A673 (cell line): ENCODE measurements at regions not wholly inside any gene's neighbourhood (a gene's known extent, or its start where the extent isn't known, plus 50 kb on each side); places are given as distances from the start of the nearest gene placed in this dataset.

Experiments used
- BruUV-seq: library from RNA; stranded (reverse); fragments of 400-500 nt; replicated peaks from 2 replicates; lab custom pipeline; 2021; lab: Mats Ljungman, UMichigan
- CTCF ChIA-PET: fragments of 300-600 bp; sonication (Branson Sonifier 250); formaldehyde crosslinking; loops from one replicate; lab custom pipeline; 2022; ENCODE audit warnings: antibody characterized with exemption; lab: Charles Lee
- POLR2A ChIA-PET: fragments of 300-600 bp; sonication (Branson Sonifier 250); formaldehyde crosslinking; loops from one replicate; lab custom pipeline; 2022; ENCODE audit warnings: antibody characterized with exemption; ENCODE audit not compliant: low non-redundant PET; lab: Charles Lee
- DNase-seq: peaks from one replicate; pipeline ENCODE4 v3.0.0-alpha.2; 2015; ENCODE audit warnings: low spot score
- H3K27ac ChIP-seq: fragments of 200-600 bp; sonication (generic); 2 replicates; pipeline ENCODE4 v1.5.1; 2016; ENCODE audit warnings: mixed run types, low read depth, mild to moderate bottlenecking, mixed read lengths, antibody characterized with exemption, low read length; ENCODE audit not compliant: poor library complexity, severe bottlenecking
- H3K27me3 ChIP-seq: fragments of 200-600 bp; sonication (generic); replicated peaks from 2 replicates; pipeline ENCODE4 v1.6.1; 2017; ENCODE audit warnings: mixed run types, low read depth, mild to moderate bottlenecking, mixed read lengths, antibody characterized with exemption, low read length; ENCODE audit not compliant: insufficient read depth, poor library complexity
- H3K36me3 ChIP-seq: fragments of 200-600 bp; sonication (generic); 2 replicates; pipeline ENCODE4 v1.6.1; 2016; ENCODE audit warnings: mixed run types, mild to moderate bottlenecking, mixed read lengths, antibody characterized with exemption, low read length; ENCODE audit not compliant: insufficient read depth, poor library complexity, severe bottlenecking
- H3K4me1 ChIP-seq: fragments of 200-600 bp; sonication (generic); 2 replicates; pipeline ENCODE4 v1.6.1; 2017; ENCODE audit warnings: mixed run types, mild to moderate bottlenecking, mixed read lengths, antibody characterized with exemption, low read length; ENCODE audit not compliant: insufficient read depth, poor library complexity, severe bottlenecking
- H3K4me3 ChIP-seq: fragments of 200-600 bp; sonication (generic); 2 replicates; pipeline ENCODE4 v1.5.1; 2016; ENCODE audit warnings: low read depth, mixed run types, mild to moderate bottlenecking, mixed read lengths, low read length; ENCODE audit not compliant: poor library complexity, severe bottlenecking
- H3K9me3 ChIP-seq: fragments of 200-600 bp; sonication (generic); 2 replicates; pipeline ENCODE4 v1.6.1; 2016; ENCODE audit warnings: mixed run types, low read depth, mild to moderate bottlenecking, mixed read lengths, antibody characterized with exemption, low read length; ENCODE audit not compliant: poor library complexity, severe bottlenecking
- EZH2 ChIP-seq: fragments of 200-600 bp; sonication (generic); IDR thresholded peaks from 2 replicates; pipeline ENCODE4 v1.6.1; 2017; ENCODE audit warnings: borderline replicate concordance, low read depth, mild to moderate bottlenecking, mixed read lengths, antibody characterized with exemption, low read length; ENCODE audit not compliant: poor library complexity, severe bottlenecking
- intact Hi-C: fragments of 100-400 bp; cut with micrococcal nuclease; formaldehyde crosslinking; loops from one replicate; pipeline ENCODE4 v1.10.0; 2022; ENCODE audit not compliant: unreplicated experiment
- TF ChIP-seq, protein P1 (sequence below): fragments of 300-800, 200-600 bp; sonication (generic); conservative IDR thresholded peaks from 2 replicates; pipeline ENCODE4 v1.5.1; 2017; ENCODE audit warnings: low read depth, mild to moderate bottlenecking, antibody characterized with exemption, low read length, moderate library complexity, mixed read lengths

DNA sequence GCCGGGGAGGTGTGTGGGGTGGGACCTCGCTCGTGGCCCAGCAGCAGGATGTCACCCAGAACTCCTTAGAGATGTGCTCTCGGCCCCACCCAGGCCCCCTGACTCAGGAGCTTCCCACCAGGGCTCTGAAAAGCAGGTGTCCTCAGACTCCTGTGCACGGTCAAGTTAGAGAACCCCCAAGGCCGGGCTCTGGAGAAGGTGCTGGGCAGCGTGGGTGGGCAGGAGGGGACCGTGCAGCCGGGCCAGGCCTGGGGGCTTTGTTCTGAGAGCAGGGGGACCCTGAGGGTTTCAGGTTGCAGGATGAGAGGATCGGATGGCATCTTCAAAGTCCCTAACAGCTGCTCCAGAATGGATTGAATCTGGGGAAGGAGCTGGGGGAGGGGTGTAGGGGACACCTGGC lies 164.4 kb upstream of the CIBAR2 start:
- no TSS peak for BruUV-seq
- H3K27ac ChIP-seq: no peak overlapping the region
- H3K36me3 ChIP-seq: no peaks in the 10 kb centered on the region
- no peak for DNase-seq
- H3K4me1 ChIP-seq: no peaks in the 10 kb centered on the region
- no peak overlapping the region for H3K4me3 ChIP-seq
- intact Hi-C loops: loop anchor here (5.0 kb wide), 2 partner anchors 336 to 441 kb away; partner anchors contain the start of gene GSE1
- ChIA-PET CTCF (interaction anchor here (0.6 kb wide), 1 partner anchor 154 kb away, joined by 3 read pairs; no protein-coding TSS in a partner anchor), POLR2A (no interaction called here)
- H3K9me3 ChIP-seq: no peaks in the 10 kb centered on the region
- H3K27me3 ChIP-seq: no peaks in the 10 kb centered on the region
- TF ChIP-seq, protein P1, sequence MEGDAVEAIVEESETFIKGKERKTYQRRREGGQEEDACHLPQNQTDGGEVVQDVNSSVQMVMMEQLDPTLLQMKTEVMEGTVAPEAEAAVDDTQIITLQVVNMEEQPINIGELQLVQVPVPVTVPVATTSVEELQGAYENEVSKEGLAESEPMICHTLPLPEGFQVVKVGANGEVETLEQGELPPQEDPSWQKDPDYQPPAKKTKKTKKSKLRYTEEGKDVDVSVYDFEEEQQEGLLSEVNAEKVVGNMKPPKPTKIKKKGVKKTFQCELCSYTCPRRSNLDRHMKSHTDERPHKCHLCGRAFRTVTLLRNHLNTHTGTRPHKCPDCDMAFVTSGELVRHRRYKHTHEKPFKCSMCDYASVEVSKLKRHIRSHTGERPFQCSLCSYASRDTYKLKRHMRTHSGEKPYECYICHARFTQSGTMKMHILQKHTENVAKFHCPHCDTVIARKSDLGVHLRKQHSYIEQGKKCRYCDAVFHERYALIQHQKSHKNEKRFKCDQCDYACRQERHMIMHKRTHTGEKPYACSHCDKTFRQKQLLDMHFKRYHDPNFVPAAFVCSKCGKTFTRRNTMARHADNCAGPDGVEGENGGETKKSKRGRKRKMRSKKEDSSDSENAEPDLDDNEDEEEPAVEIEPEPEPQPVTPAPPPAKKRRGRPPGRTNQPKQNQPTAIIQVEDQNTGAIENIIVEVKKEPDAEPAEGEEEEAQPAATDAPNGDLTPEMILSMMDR: no peak
- no peak for TF ChIP-seq EZH2

DNA sequence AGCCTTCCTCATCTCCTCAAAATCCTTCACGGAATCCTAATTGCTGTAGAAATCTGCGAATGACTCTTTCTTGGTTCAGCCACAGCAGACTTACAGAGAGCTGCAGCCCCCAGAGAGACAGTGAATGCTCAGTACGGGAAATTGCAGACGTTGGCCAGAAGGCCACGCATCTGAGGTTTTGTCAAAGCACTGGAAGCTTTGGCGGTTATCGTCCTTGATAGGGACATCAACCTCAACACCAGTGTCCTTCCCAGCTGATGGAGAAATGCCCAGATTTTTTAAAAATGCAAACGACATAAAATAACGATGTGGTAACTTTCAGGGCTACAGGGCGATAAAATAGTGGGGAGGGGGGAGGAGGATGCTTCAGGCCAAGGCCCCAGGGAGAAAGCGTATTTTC lies 166.6 kb upstream of the CIBAR2 start:
- POLR2A ChIA-PET: no interaction called here
- H3K27ac ChIP-seq: no peak overlapping the region

DNA sequence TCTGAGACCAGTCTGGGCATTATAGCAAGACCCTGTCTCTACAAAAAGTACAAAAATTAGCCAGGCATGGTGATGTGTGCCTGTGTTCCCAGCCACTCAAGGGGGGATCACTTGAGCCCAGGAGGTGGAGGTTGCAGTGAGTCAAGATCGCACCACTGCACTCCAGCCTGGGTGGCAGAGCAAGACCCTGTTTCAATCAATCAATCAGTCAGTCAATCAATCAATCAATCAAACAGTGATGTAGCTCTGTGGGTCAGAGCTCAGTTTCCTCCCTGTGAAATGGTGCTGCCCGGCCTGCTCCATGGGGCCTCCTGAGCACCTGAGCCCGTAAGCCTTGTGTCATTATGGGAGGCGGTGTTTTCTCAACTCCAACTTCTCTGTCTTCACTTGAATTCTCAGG lies 167.1 kb upstream of the CIBAR2 start:
- ChIA-PET CTCF (interaction anchor here (0.6 kb wide), 1 partner anchor 18 kb away, joined by 3 read pairs; no protein-coding TSS in a partner anchor), POLR2A (no interaction called here)
- Histone ChIP-seq H3K9me3 (no peaks in the 10 kb centered on the region), H3K4me1 (peaks cover 5% of the 10 kb centered on the region), H3K27ac (no peak overlapping the region), H3K27me3 (no peaks in the 10 kb centered on the region), H3K4me3 (no peak overlapping the region), H3K36me3 (no peaks in the 10 kb centered on the region)
- TF ChIP-seq, protein P1: no peak
- TF ChIP-seq EZH2: no peak
- intact Hi-C loops: loop anchor here (5.0 kb wide), 2 partner anchors 333 to 438 kb away; partner anchors contain the start of gene GSE1
- DNase-seq: no peak
- BruUV-seq: no TSS peak

More for the DNA sequence above, 166.6 kb upstream of the CIBAR2 start:
- no peaks in the 10 kb centered on the region for H3K4me1 ChIP-seq
- BruUV-seq: no TSS peak
- DNase-seq: no peak
- no peaks in the 10 kb centered on the region for H3K36me3 ChIP-seq
- H3K27me3 ChIP-seq: no peaks in the 10 kb centered on the region
- no peaks in the 10 kb centered on the region for H3K9me3 ChIP-seq
- CTCF ChIA-PET: interaction anchor here (0.6 to 0.7 kb wide), 2 partner anchors 18 to 30 kb away, joined by 3 to 4 read pairs; no protein-coding TSS in a partner anchor
- H3K4me3 ChIP-seq: no peak overlapping the region
- intact Hi-C loops: loop anchor here (5.0 kb wide), 2 partner anchors 333 to 438 kb away; partner anchors contain the start of gene GSE1
- TF ChIP-seq, protein P1: no peak
- no peak for TF ChIP-seq EZH2
